GM18867 (cell line): ENCODE measurements at regions not wholly inside any gene's neighbourhood (a gene's known extent, or its start where the extent isn't known, plus 50 kb on each side); places are given as distances from the start of the nearest gene placed in this dataset.
A peak's percentile ranks its signal among the peaks of the same experiment; 100 is the strongest.
"Not testable (repeated sequence)": the region's sequence is repeated elsewhere in the genome, so short reads cannot be mapped to it uniquely, and the experiment has no call there.

Experiments
- ATAC-seq: cut with Tn5 transposase; IDR thresholded peaks from one replicate; pipeline ENCODE4 v1.9.1; 2021; ENCODE audit warnings: mild to moderate bottlenecking, moderate library complexity; ENCODE audit not compliant: unreplicated experiment

DNA sequence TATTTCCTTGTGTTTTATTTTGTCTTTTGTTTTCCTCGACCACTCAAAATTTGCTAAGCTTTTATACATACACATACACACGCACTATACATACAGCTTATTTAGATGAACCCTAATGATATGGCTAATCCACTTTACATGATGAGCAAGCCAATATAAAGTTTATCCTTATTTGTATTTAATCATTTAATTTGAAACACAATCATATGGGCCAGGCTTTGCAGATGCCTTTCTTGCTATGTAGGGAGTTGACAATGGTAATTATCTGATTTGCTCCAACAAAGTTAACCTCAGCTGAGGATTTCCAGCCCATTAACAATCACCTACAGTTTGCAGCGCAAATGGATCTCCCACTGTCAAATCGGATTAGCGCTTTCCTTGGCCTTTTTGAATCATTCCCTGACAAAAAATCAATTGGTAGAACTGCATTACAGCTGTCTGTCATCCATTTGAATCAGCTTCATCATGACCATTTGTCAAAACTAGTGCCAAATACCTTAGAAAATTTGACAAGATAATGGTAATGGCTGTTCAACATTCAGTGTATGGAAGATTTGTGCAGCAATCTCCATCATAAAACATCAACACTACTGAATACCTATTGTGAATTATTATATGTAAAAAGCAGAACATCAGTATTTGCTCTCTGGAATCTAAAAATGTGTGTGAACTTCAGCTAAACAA lies 352.6 kb downstream of the MRPL39 start:
- no peak for ATAC-seq

DNA sequence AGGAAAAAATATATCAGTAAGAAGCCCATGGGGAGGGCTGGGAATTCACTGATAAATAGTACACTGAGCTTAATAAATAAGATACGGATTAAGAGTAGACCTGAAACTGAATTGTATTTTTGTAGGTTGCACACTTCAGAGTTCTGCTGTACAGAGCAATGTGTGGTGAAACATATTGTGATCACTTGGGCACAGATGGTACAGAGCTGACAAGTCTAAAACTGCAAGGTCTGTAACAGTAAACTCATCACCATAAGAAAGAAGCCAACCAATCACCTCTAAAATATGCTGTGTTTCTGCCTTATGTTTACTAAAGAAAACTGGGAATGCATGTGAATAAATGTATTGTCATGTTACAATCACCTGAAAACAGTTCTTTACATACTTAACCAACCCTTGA lies 360.7 kb downstream of the MRPL39 start:
- no peak for ATAC-seq

DNA sequence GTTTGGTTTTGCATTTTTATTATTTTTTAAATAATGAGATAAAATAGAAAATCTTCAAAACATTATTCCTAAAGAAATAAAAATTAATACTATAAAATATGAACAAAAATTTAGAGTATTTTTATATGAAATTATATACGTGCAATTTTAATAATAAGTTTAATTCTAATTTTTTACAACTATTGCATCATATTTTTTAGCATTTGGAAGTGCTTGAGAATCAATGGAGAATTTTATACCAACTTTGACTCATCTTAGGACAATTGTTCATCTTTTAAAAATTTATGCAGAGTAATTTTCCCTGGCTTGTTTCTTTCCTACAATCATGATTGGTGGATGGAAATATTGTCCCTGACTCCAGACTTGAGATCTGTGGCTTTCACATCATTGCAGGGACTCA lies 362.5 kb downstream of the MRPL39 start:
- ATAC-seq = no peak

DNA sequence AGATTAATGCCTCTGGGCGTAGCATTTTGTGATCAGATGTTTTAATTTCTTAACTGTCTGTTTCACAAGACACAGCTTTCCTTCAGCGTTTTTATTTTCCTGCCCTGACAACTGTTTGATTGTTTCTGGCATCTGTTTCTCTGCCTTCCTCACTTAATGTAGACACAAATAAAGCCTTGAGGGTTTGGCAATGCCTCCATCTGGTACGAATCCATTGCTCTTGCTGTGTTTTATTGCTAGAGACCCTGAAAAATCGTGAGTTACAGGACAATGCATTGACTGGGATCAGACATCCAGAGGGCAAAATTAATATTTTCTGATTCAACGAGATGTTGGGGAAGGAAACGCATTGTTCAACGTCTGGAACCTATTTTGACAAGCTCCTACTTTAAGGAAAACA lies 363.5 kb downstream of the MRPL39 start:
- no peak for ATAC-seq

DNA sequence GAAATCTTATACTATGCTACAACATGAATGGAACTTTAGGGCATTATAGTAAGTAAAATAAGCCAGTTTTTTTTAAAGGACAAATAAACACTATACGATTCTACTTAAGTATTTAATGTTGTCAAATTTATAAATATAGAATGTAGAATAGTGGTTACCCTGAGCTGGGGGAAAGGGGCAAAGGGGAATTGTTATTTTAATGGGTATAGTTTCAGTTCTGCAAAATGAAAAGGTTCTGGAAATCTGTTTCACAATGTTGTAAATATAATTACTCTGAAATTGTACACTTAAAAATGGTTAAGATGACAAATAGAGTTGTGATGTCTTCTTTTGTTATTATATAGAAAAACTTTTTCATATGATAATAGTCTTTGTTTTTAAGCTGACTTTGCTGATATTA lies 366.3 kb downstream of the MRPL39 start:
- no peak for ATAC-seq

DNA sequence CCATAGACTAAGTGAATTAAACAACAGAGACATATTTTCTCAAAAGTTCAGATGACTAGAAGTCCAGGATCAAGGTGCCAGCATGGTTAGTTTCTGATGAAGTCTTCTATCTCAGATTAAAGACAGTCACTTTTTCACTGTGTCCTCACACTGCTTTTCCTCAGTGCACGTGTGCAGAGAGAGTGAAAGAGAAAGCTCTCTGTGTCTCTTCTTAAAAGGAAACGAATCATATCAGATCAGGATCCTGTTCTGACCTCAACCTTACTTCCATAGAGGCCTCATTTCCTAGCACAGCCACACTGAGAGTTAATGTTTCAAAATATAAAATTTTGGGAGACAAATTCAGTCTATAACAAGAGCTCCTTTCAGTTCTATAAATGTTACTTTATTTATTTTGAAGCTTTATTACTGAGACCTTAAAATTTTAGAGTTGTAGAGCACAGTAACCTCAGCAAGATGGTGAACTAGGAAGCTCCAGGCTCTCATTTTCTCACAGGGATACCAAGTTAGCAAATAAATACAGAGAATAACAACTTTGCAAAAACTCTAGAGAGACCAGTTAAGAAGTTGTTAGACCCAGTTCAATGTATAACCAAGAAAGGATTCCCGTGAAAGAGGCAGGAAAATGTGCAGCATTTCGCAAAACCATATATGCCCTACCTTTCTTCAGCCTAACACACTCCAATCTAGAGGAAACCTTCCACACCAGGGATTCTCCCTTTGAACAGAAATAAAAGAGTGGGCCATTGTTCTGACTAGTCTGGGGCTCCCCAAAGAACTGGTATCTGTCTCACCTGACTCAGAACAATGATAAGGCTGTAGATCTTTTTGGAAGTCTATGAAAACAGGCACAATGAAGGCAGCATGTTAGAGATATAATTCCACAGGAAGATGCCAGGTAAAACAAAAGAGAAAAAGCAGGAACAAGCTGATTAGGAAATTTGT lies 372.2 kb downstream of the MRPL39 start:
- peak; percentile 99 for ATAC-seq

DNA sequence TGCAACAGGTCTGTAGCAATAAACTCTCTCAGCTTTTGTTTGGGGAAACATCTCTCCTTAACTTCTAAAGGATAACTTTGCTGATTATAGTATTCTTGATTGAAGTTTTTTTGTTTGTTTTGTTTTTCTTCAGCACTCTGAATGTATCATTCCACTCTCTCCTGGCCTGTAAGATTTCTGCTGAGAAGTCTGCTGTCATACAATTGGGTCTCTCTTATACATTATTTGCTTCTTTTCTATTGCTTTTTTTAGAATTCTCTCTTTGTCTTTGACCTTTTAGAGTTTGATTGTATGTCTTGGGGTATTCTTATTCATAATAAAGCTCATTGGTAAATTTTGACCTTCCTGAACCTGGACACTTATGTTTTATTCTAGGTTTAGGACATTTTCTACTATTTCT lies 386.3 kb downstream of the MRPL39 start:
- ATAC-seq = no peak

DNA sequence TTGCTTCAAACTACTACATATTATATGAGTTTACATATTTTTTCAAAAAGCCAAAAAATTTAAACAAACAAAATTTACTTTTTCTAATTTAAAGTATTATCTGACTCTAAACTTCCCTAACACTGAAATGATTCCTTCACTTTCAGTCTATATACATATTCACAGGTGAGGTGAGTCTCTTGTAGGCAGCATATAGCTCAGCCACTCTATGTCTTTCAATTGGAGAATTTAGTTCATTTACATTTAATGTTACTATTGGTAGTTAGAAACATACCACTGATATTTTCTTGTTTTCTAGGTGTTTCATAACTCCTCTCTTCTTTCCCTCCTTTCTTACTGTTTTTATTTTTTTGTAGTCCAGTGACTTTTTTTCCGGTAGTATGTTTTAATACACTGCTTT lies 387.1 kb downstream of the MRPL39 start:
- no peak for ATAC-seq

DNA sequence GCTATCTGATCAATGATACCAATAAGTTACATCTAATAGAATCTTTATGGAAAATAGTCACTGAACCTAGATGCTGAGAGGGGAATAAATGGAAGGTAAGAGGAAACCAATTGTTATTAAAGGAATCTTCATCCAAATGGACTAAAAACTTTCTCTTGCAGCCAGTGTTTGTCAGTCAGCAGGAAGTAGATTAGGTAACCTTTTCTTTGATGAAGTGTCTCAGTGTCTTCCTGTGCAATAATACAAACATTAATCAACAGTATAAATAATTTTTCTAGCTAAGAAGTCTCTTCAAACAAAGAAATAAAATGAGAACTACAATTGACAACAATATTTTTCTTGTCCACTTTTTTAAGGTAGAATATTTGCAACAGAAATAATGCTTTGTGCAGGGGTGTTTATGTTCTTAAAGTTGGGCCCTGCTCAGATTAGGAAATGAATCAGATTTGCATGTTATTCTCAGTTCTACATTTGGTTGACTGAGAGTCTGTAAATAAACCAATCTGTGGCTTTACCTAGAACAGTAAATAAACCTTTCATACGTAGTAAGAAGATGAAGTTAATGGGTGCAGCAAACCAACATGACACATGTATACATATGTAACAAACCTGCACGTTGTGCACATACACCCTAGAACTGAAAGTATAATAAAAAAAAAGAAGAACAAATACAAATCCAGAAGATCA lies 391.4 kb downstream of the MRPL39 start:
- ATAC-seq = peak; percentile 99

DNA sequence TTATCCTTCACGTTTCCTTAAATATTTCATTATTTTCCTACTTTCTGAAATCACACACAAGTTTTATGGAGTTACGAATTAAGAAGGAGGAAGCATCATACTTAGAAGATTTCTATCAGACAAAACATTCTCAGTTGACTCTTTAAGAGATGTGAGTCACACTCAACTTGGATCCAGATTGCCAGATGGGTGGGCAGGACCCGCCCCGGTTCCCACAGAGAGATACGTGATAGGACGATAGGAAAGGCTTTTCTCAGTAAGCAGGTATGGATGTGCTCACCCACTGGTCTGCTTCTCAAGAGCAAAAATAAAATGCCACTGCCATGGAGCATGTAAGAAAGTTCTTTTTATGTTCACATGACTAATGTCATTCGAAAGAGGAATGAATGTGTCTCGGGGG lies 392.6 kb downstream of the MRPL39 start:
- ATAC-seq = no peak

DNA sequence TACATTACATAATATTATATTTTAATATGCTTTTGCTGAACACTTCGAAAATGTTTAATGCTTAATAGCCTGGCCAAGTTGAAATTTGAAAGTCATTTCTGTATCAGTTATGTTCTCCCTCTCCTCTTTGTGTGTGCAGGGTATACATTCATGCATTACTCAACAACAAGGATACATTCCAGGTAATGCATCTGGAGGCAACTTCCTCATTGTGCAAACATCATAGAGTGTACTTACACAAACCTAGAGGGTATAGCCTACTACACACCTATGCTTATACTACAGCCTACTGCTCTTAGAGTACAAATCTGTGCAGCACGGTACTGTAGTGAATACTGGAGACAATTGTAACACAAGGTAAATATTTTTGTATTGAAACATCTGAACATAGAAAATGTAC lies 407.3 kb downstream of the MRPL39 start:
- ATAC-seq = no peak

DNA sequence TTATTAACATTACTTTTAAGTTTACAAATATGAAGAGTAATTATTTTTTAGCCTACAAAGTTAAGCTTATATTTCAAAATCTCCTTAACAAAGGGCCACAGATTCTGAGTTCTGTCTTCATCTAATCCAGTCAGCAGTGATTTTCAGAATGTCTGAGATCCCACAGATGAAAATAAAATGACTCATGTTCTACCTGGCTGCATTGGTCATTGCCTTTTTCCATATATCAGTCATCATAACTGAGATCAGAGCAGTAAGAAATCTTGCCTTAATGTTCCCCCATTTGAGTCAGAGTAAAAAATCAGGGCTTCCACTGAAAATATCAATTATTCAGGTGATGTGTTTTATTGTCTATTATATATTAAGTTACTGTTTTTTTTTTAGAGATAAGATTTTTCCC lies 416.1 kb downstream of the MRPL39 start:
- peak; percentile 48 for ATAC-seq

DNA sequence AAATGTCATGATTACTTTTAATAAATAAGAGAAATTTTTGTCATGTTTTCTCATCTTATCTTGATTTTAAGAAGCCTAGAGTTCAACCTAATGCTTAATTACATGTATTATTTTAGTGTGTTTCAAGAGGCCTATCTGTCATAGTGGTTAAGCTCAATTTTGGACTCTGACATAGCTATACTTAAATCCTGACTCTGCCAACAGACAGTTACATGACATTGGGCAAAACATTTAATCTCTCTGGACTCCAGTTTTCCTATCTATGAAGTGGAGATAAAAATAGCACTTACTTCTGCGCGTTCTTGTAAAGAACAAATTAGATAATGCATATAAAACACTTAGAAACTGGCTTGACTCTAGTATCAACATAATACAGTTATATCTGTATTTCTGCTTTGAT lies 417.8 kb downstream of the MRPL39 start:
- ATAC-seq = no peak

DNA sequence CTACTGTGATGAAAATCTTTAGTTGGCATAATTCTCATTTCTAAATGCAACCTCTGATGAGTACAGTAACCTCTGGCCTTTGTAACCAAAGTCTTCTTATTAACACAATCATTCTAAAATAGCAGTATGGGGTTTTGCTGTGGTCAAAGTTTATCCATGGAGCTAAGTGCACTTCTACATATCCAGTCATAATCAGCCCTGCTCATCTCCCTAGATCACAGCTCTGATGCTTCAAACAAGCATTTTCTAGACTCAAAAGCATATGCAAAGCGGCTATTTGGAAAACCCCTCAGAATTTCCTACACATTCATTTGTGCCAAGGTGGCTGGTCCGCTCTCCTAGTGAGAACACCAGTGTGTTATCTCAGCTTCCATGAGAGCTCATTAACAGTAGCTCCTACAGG lies 418.6 kb downstream of the MRPL39 start:
- peak; percentile 62 for ATAC-seq

DNA sequence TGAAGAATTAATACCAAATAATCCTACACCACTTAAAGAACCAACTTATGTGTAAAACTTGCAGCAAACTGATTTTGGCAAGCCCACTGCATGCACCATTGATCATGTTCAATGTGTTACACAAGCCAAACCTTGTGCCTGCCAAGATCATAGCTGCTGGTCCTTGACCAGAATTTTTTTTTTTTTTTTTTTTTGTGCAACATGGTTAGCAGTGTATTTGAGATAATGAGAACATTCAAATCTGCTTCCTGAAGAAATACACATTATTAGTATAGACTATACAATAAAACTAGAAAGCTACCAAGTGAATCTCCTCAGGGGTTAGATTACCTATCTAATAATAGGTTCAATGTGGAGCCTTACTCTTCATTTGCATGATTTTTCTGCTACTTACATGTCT lies 421.0 kb downstream of the MRPL39 start:
- ATAC-seq = peak; percentile 51

DNA sequence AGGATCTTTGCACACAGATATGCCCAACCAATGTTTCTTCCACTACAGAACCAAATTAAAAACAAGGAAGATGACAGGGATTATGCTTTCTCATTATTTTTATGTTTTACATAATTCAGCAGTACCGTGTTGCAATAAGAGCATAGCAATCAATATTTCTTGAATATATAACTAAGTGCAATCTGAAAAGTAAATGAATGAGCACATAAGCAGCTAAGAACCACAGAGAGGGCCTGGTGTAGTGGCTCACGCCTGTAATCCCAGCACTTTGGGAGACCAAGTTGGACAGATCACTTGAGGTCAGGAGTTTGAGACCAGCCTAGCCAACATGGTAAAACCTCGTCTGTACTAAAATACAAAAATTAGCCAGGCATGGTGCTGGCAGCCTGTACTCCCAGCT lies 423.7 kb downstream of the MRPL39 start:
- no peak for ATAC-seq

DNA sequence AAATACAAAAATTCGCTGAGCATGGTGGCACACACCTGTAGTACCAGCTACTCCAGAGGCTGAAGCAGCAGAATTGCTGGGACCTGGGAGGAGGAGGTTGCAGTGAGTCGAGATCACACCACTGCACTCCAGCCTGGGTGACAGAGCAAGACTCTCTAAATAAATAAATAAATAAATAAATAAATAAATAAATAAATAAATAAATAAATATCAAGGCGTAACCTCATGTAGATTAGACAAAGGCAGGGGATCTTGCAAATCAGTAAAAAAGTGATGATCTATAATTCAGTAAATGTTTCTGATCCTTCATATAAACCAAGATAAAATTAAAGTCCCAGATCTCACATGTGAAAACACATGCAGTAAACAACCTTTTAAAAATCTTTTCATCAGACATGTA lies 425.6 kb downstream of the MRPL39 start:
- ATAC-seq = not testable (repeated sequence)

DNA sequence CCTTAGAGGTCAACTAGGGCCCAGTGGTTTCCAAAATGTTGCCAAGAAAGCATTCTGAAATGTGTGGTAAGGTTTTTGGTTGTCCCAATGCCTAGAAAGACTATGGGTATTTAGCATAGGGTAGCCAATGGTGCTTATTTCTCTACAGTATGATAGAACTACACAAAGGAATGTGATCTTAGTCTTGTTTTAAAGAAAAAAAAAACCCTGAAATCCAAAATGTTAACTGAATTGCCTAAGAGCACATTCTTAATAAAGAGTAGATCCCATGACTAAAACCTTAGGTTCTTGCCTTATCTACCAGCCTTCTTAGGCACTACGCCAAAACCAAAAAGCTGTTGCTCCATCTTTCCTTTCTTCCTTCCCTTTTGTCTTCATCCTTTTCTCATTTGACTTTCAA lies 428.2 kb downstream of the MRPL39 start:
- no peak for ATAC-seq

DNA sequence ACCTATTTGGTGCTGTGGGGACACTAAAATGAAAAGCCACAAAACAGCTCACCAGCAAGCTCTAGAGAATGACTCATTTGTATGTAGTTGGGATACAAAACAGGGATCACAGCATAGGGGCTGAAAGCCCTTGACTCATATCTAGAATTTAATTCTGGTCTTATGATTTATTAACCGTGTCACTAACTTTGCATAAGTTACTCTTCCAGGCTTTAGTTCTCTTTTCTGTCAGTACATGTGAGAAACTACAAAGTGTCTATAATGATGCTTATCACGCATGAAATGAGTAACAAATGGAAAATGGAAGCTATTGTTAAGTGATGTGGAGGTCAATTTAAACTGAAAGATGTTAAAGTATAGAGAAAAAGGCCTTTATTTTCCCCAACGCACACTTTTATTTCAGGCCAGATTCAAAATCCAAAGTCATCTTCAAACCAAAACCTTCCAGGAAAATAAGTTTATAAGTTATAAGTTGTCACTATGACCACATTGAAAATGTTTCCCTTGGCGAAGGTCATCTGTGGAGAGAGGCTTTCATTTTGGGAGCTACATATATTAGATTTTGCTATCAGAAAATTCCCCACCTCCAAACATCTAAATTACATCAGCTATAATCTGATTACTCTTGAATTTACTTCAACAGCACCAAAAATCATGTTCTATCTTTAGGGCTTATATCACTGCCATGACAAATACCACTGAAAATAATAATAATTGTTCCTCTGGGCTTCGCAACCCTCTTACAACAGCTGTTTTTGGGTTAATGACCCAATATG lies 430.5 kb downstream of the MRPL39 start:
- peak; percentile 91 for ATAC-seq

DNA sequence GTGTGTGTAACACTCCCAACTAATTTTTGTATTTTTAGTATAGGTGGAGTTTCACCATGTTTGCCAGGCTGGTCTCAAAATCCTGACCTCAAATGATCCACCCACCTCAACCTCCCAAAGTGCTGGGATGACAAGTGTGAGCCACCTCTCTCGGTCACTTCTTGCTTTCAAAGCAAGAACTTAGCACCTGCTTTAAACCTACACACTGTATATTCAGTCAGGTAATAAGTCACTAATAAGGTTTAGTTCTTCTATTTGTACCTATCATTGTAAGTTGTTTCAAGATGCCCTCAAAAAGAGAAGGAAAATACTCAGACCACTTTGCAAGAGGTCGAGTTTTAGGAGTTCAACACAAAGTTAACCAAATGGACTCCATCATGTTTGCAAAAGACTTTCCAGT lies 431.3 kb downstream of the MRPL39 start:
- ATAC-seq = no peak

DNA sequence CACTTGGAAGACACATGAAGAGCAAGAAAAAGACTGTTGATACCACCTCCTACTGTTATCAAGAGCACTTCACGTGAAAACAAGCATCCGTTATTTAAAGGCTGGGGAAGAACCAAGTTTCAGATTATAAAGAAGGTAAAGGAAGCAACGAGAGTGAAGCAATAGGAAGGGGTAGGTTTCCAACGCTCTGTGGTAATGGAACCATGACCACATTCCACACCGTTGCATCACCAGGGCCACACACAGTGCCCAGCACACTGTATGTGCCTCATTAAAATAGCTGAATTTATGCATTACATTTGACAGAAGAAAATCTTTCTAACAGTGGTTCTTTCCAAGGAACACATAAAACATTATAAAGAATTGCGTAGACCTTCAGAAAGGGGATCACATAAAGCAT lies 435.8 kb downstream of the MRPL39 start:
- ATAC-seq = no peak
